ENCODE measurements at regions not wholly inside any gene's neighbourhood (a gene's known extent, or its start where the extent isn't known, plus 50 kb on each side); places are given as distances from the start of the nearest gene placed in this dataset.
A peak's percentile ranks its signal among the peaks of the same experiment; 100 is the strongest.

DNA sequence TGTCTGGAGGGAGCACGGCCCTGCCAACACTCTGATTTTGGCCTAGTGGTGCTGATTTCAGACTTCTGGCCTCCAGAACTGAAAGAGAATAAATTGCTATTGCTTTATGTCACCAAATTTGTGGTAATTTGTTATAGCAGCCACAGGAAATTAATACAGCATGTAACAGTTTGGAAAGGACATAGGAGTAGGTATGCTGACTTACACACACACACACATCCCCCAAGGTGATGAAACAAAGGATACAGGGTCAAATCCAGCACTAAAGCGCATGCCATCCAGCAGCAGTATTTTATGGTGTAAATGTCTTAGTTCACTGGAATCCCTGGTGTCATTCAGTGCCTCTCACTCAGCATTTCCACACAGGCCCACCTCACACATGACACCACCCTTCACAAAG, 72.2 kb upstream of the MAN1A2 start:
- H3K18ac ChIP-seq (ENCODE audit: low read length), result no peak overlapping the region
- no peaks in the 10 kb centered on the region for H3K4me1 ChIP-seq (ENCODE audit: control insufficient read depth, low read depth, low read length)
- no peak overlapping the region for H3K23ac ChIP-seq (ENCODE audit: low read length)
- H3K79me1 ChIP-seq (ENCODE audit: low read length), result no peaks in the 10 kb centered on the region
- H3K27ac ChIP-seq (ENCODE audit: low read depth, low read length), result no peak overlapping the region
- no peak overlapping the region for H2BK15ac ChIP-seq (replicated peaks; ENCODE audit: low read depth)
- H3K9ac ChIP-seq (ENCODE audit: low read length), result no peak overlapping the region
- H2AK5ac ChIP-seq (ENCODE audit: low read length), result no peak overlapping the region
- H3K56ac ChIP-seq (ENCODE audit: low read length), result no peak overlapping the region
- H2BK5ac ChIP-seq (ENCODE audit: low read length), result no peak overlapping the region
- no peak overlapping the region for H2BK120ac ChIP-seq (ENCODE audit: low read depth, low read length)
- no peak for DNase-seq
- no peaks in the 10 kb centered on the region for H3K79me2 ChIP-seq (ENCODE audit: control insufficient read depth, insufficient read depth, low read length)
- no peak overlapping the region for H4K8ac ChIP-seq (ENCODE audit: low read depth, low read length)
- H3K36me3 ChIP-seq (ENCODE audit: control insufficient read depth, insufficient read depth, low read length), result no peaks in the 10 kb centered on the region
- no peak overlapping the region for H3K4me3 ChIP-seq (ENCODE audit: low read length)
- WGBS (ENCODE audit: extremely low coverage, insufficient coverage, low lambda C conversion rate), result no CpG with 5 or more reads among the region's 2 CpGs
- H3K27me3 ChIP-seq (ENCODE audit: insufficient read depth, low read length, poor library complexity), result no peaks in the 10 kb centered on the region
- H3K4ac ChIP-seq (ENCODE audit: low read depth, low read length), result no peak overlapping the region
- no peak overlapping the region for H3K4me2 ChIP-seq (ENCODE audit: low read length)
- no peak overlapping the region for H4K5ac ChIP-seq (ENCODE audit: low read length)

- Histone ChIP-seq H4K5ac (ENCODE audit: low read length) (no peak overlapping the region), H3K79me1 (ENCODE audit: low read length) (no peaks in the 10 kb centered on the region), H4K8ac (ENCODE audit: low read depth, low read length) (no peak overlapping the region), H3K36me3 (ENCODE audit: control insufficient read depth, insufficient read depth, low read length) (no peaks in the 10 kb centered on the region), H3K4me2 (ENCODE audit: low read length) (no peak overlapping the region), H3K23ac (ENCODE audit: low read length) (no peak overlapping the region), H3K4me3 (ENCODE audit: low read length) (no peak overlapping the region), H2BK5ac (ENCODE audit: low read length) (no peak overlapping the region), H2AK5ac (ENCODE audit: low read length) (no peak overlapping the region), H3K4ac (ENCODE audit: low read depth, low read length) (no peak overlapping the region), H2BK120ac (ENCODE audit: low read depth, low read length) (no peak overlapping the region), H3K18ac (ENCODE audit: low read length) (no peak overlapping the region), H3K4me1 (ENCODE audit: control insufficient read depth, low read depth, low read length) (no peaks in the 10 kb centered on the region), H3K79me2 (ENCODE audit: control insufficient read depth, insufficient read depth, low read length) (no peaks in the 10 kb centered on the region), H3K56ac (ENCODE audit: low read length) (no peak overlapping the region), H3K27ac (ENCODE audit: low read depth, low read length) (no peak overlapping the region), H2BK15ac (replicated peaks; ENCODE audit: low read depth) (no peak overlapping the region), H3K27me3 (ENCODE audit: insufficient read depth, low read length, poor library complexity) (no peaks in the 10 kb centered on the region), H3K9ac (ENCODE audit: low read length) (no peak overlapping the region)
- no peak for DNase-seq
Measured at GRCh38 chr1:117290890-117291289, 76.4 kb upstream of the MAN1A2 start.

- Histone ChIP-seq H2BK15ac (replicated peaks; ENCODE audit: low read depth) (no peak overlapping the region), H3K27ac (ENCODE audit: low read depth, low read length) (no peak overlapping the region), H3K4ac (ENCODE audit: low read depth, low read length) (no peak overlapping the region), H2BK5ac (ENCODE audit: low read length) (no peak overlapping the region), H3K27me3 (ENCODE audit: insufficient read depth, low read length, poor library complexity) (no peaks in the 10 kb centered on the region), H3K4me2 (ENCODE audit: low read length) (no peak overlapping the region), H3K18ac (ENCODE audit: low read length) (no peak overlapping the region), H3K36me3 (ENCODE audit: control insufficient read depth, insufficient read depth, low read length) (no peaks in the 10 kb centered on the region), H3K4me1 (ENCODE audit: control insufficient read depth, low read depth, low read length) (no peaks in the 10 kb centered on the region), H4K8ac (ENCODE audit: low read depth, low read length) (no peak overlapping the region), H2AK5ac (ENCODE audit: low read length) (no peak overlapping the region), H3K79me1 (ENCODE audit: low read length) (no peaks in the 10 kb centered on the region), H4K5ac (ENCODE audit: low read length) (no peak overlapping the region), H2BK120ac (ENCODE audit: low read depth, low read length) (no peak overlapping the region), H3K56ac (ENCODE audit: low read length) (no peak overlapping the region), H3K79me2 (ENCODE audit: control insufficient read depth, insufficient read depth, low read length) (no peaks in the 10 kb centered on the region), H3K23ac (ENCODE audit: low read length) (no peak overlapping the region), H3K4me3 (ENCODE audit: low read length) (no peak overlapping the region), H3K9ac (ENCODE audit: low read length) (no peak overlapping the region)
- WGBS (ENCODE audit: extremely low coverage, insufficient coverage, low lambda C conversion rate), result no CpG with 5 or more reads among the region's 3 CpGs
- no peak for DNase-seq
Measured at GRCh38 chr1:117289316-117289870, 77.9 kb upstream of the MAN1A2 start.

DNA sequence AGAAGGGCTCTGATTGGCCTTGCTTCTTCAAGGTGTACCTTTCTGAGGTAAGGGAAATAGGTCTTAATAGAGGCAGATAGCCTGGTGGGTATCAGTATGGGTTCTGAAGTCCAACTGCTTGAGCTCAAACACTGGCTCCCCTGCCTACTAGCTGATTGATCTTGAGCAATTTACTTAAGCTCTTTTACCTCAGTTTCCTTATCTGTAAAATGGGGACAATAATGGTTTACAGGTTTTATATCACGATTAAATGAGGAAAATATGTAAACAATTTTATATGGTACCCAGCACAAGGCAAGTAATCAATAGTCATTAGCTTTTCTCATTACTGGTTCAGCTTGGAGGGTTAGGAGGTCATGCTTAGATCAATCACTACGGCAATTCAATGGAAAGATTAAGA, 75.8 kb upstream of the VTCN1 start:
- Histone ChIP-seq H3K56ac (ENCODE audit: low read length) (no peak overlapping the region), H3K79me1 (ENCODE audit: low read length) (no peaks in the 10 kb centered on the region), H2BK15ac (replicated peaks; ENCODE audit: low read depth) (no peak overlapping the region), H3K36me3 (ENCODE audit: control insufficient read depth, insufficient read depth, low read length) (no peaks in the 10 kb centered on the region), H3K4ac (ENCODE audit: low read depth, low read length) (no peak overlapping the region), H3K4me1 (ENCODE audit: control insufficient read depth, low read depth, low read length) (no peaks in the 10 kb centered on the region), H3K27ac (ENCODE audit: low read depth, low read length) (no peak overlapping the region), H3K27me3 (ENCODE audit: insufficient read depth, low read length, poor library complexity) (no peaks in the 10 kb centered on the region), H2BK5ac (ENCODE audit: low read length) (no peak overlapping the region), H3K79me2 (ENCODE audit: control insufficient read depth, insufficient read depth, low read length) (no peaks in the 10 kb centered on the region), H2BK120ac (ENCODE audit: low read depth, low read length) (no peak overlapping the region), H4K5ac (ENCODE audit: low read length) (no peak overlapping the region), H3K18ac (ENCODE audit: low read length) (no peak overlapping the region), H3K23ac (ENCODE audit: low read length) (no peak overlapping the region), H3K9ac (ENCODE audit: low read length) (no peak overlapping the region), H4K8ac (ENCODE audit: low read depth, low read length) (no peak overlapping the region), H3K4me2 (ENCODE audit: low read length) (no peak overlapping the region), H3K4me3 (ENCODE audit: low read length) (no peak overlapping the region), H2AK5ac (ENCODE audit: low read length) (no peak overlapping the region)
- no CpG with 5 or more reads among the region's 2 CpGs for WGBS (ENCODE audit: extremely low coverage, insufficient coverage, low lambda C conversion rate)
- no peak for DNase-seq

DNA sequence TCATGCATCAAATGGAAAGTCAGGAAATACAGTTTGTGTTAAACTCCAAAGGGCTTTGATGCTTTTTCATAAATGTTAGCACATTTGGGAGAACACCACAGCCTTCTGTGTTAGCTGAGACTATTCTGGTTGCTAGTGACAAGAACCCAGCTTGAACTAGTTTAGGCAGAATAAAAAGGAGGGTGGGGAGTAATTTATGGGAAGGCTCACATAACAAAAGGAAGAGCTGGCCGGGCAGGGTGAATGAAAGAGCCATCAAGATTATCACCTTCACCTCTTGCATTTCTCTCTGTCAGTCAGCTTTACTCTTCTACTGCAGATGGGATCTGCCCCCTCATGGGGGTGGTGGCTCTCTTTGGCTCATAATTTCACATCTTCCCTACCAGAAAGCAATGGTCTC, 75.4 kb upstream of the VTCN1 start:
- H3K4me3 ChIP-seq (ENCODE audit: low read length), result no peak overlapping the region
- H3K36me3 ChIP-seq (ENCODE audit: control insufficient read depth, insufficient read depth, low read length), result no peaks in the 10 kb centered on the region
- no peak overlapping the region for H3K4me2 ChIP-seq (ENCODE audit: low read length)
- H2BK120ac ChIP-seq (ENCODE audit: low read depth, low read length), result no peak overlapping the region
- no CpG with 5 or more reads among the region's 1 CpG for WGBS (ENCODE audit: extremely low coverage, insufficient coverage, low lambda C conversion rate)
- H3K27ac ChIP-seq (ENCODE audit: low read depth, low read length), result no peak overlapping the region
- no peak overlapping the region for H2BK5ac ChIP-seq (ENCODE audit: low read length)
- no peak overlapping the region for H3K56ac ChIP-seq (ENCODE audit: low read length)
- H4K5ac ChIP-seq (ENCODE audit: low read length), result no peak overlapping the region
- no peaks in the 10 kb centered on the region for H3K79me2 ChIP-seq (ENCODE audit: control insufficient read depth, insufficient read depth, low read length)
- no peaks in the 10 kb centered on the region for H3K4me1 ChIP-seq (ENCODE audit: control insufficient read depth, low read depth, low read length)
- H2BK15ac ChIP-seq (replicated peaks; ENCODE audit: low read depth), result no peak overlapping the region
- H2AK5ac ChIP-seq (ENCODE audit: low read length), result no peak overlapping the region
- H3K27me3 ChIP-seq (ENCODE audit: insufficient read depth, low read length, poor library complexity), result no peaks in the 10 kb centered on the region
- H4K8ac ChIP-seq (ENCODE audit: low read depth, low read length), result no peak overlapping the region
- no peak overlapping the region for H3K9ac ChIP-seq (ENCODE audit: low read length)
- no peak overlapping the region for H3K4ac ChIP-seq (ENCODE audit: low read depth, low read length)
- H3K18ac ChIP-seq (ENCODE audit: low read length), result no peak overlapping the region
- no peaks in the 10 kb centered on the region for H3K79me1 ChIP-seq (ENCODE audit: low read length)
- DNase-seq, result no peak
- no peak overlapping the region for H3K23ac ChIP-seq (ENCODE audit: low read length)

GRCh38 chr1:117284399-117285215, 73.9 kb upstream of the VTCN1 start:
- no peak overlapping the region for H3K9ac ChIP-seq (ENCODE audit: low read length)
- no peak overlapping the region for H4K8ac ChIP-seq (ENCODE audit: low read depth, low read length)
- H3K56ac ChIP-seq (ENCODE audit: low read length), result no peak overlapping the region
- H2BK5ac ChIP-seq (ENCODE audit: low read length), result no peak overlapping the region
- no peaks in the 10 kb centered on the region for H3K27me3 ChIP-seq (ENCODE audit: insufficient read depth, low read length, poor library complexity)
- no peak overlapping the region for H3K27ac ChIP-seq (ENCODE audit: low read depth, low read length)
- no peaks in the 10 kb centered on the region for H3K36me3 ChIP-seq (ENCODE audit: control insufficient read depth, insufficient read depth, low read length)
- H4K5ac ChIP-seq (ENCODE audit: low read length), result no peak overlapping the region
- H2BK120ac ChIP-seq (ENCODE audit: low read depth, low read length), result no peak overlapping the region
- no peak overlapping the region for H2BK15ac ChIP-seq (replicated peaks; ENCODE audit: low read depth)
- H3K4me2 ChIP-seq (ENCODE audit: low read length), result no peak overlapping the region
- H2AK5ac ChIP-seq (ENCODE audit: low read length), result no peak overlapping the region
- H3K79me1 ChIP-seq (ENCODE audit: low read length), result no peaks in the 10 kb centered on the region
- no peak overlapping the region for H3K4me3 ChIP-seq (ENCODE audit: low read length)
- H3K18ac ChIP-seq (ENCODE audit: low read length), result no peak overlapping the region
- no peaks in the 10 kb centered on the region for H3K4me1 ChIP-seq (ENCODE audit: control insufficient read depth, low read depth, low read length)
- DNase-seq, result peak; percentile 88
- H3K79me2 ChIP-seq (ENCODE audit: control insufficient read depth, insufficient read depth, low read length), result no peaks in the 10 kb centered on the region
- H3K23ac ChIP-seq (ENCODE audit: low read length), result no peak overlapping the region
- no CpG with 5 or more reads among the region's 3 CpGs for WGBS (ENCODE audit: extremely low coverage, insufficient coverage, low lambda C conversion rate)
- no peak overlapping the region for H3K4ac ChIP-seq (ENCODE audit: low read depth, low read length)

All from mesendoderm (in vitro differentiated cells).